LoVo (cell line): ENCODE measurements at regions not wholly inside any gene's neighbourhood (a gene's known extent, or its start where the extent isn't known, plus 50 kb on each side); places are given as distances from the start of the nearest gene placed in this dataset.
"Not testable (repeated sequence)": the region's sequence is repeated elsewhere in the genome, so short reads cannot be mapped to it uniquely, and the experiment has no call there.

ENCODE experiments used
- DNase-seq: peaks from one replicate; pipeline ENCODE4 v3.0.0-alpha.2; 2016; ENCODE audit warnings: low spot score

- DNase-seq, result no peak
These were observed 247.7 kb upstream of the RFX3 start for GRCh38 chr9:3773362-3774060.

- DNase-seq, result no peak
These were observed 243.8 kb upstream of the RFX3 start for GRCh38 chr9:3769646-3770045.

- DNase-seq, result peak; percentile 56
These were observed 243.1 kb upstream of the RFX3 start for GRCh38 chr9:3768712-3769457.

GRCh38 chr9:3768286-3768685 lies 242.5 kb upstream of the RFX3 start:
- DNase-seq, result no peak

GRCh38 chr9:3762076-3762475 lies 236.3 kb upstream of the RFX3 start:
- no peak for DNase-seq

- DNase-seq, result peak; percentile 39
These were observed 234.2 kb upstream of the RFX3 start for GRCh38 chr9:3760031-3760430.

GRCh38 chr9:3758816-3759576 lies 233.2 kb upstream of the RFX3 start:
- no peak for DNase-seq

GRCh38 chr9:3756071-3756470 lies 230.3 kb upstream of the RFX3 start:
- no peak for DNase-seq

GRCh38 chr9:3751125-3751758 lies 225.4 kb upstream of the RFX3 start:
- DNase-seq, result peak; percentile 46

- DNase-seq, result no peak
These were observed 224.5 kb upstream of the RFX3 start for GRCh38 chr9:3750321-3750720.

GRCh38 chr9:3746296-3747275 lies 220.8 kb upstream of the RFX3 start:
- DNase-seq, result peak; percentile 89

GRCh38 chr9:3743901-3744413 lies 218.2 kb upstream of the RFX3 start:
- no peak for DNase-seq

- no peak for DNase-seq
These were observed 216.8 kb upstream of the RFX3 start for GRCh38 chr9:3742586-3742985.

GRCh38 chr9:3741729-3742128 lies 215.9 kb upstream of the RFX3 start:
- DNase-seq, result no peak

GRCh38 chr9:3740690-3741419 lies 215.1 kb upstream of the RFX3 start:
- no peak for DNase-seq

- DNase-seq, result no peak
These were observed 210.4 kb upstream of the RFX3 start for GRCh38 chr9:3736161-3736560.

- peak; percentile 46 for DNase-seq
These were observed 209.4 kb upstream of the RFX3 start for GRCh38 chr9:3735251-3735650.

- DNase-seq, result not testable (repeated sequence)
These were observed 207.9 kb upstream of the RFX3 start for GRCh38 chr9:3733527-3734262.

- DNase-seq, result no peak
These were observed 207.2 kb upstream of the RFX3 start for GRCh38 chr9:3733039-3733408.
